Ureter (tissue), 1 donor: ENCODE measurements at regions not wholly inside any gene's neighbourhood (a gene's known extent, or its start where the extent isn't known, plus 50 kb on each side); places are given as distances from the start of the nearest gene placed in this dataset.
"Not testable (repeated sequence)": the region's sequence is repeated elsewhere in the genome, so short reads cannot be mapped to it uniquely, and the experiment has no call there.

ENCODE experiments used
- DNase-seq: peaks from one replicate; pipeline ENCODE4 v3.0.0-alpha.2; 2020; ENCODE audit warnings: low spot score
- donor health status: DM: yes; HTN: yes; CAD: no.

GRCh38 chr14:105621479-105622328 lies 95.3 kb downstream of the TMEM121 start:
- DNase-seq: not testable (repeated sequence)

- no peak for DNase-seq
Measured at GRCh38 chr14:105622329-105622955, 96.1 kb downstream of the TMEM121 start.

GRCh38 chr14:105623178-105623577 lies 96.8 kb downstream of the TMEM121 start:
- not testable (repeated sequence) for DNase-seq

- DNase-seq: not testable (repeated sequence)
Measured at GRCh38 chr14:105624346-105624745, 98.0 kb downstream of the TMEM121 start.

- DNase-seq: peak; percentile 42
Measured at GRCh38 chr14:105624749-105625434, 98.5 kb downstream of the TMEM121 start.

GRCh38 chr14:105625448-105625847 lies 99.1 kb downstream of the TMEM121 start:
- DNase-seq: not testable (repeated sequence)

GRCh38 chr14:105626111-105626510 lies 99.7 kb downstream of the TMEM121 start:
- DNase-seq: not testable (repeated sequence)

GRCh38 chr14:105626651-105627050 lies 100.3 kb downstream of the TMEM121 start:
- not testable (repeated sequence) for DNase-seq

- DNase-seq: not testable (repeated sequence)
Measured at GRCh38 chr14:105627287-105627686, 100.9 kb downstream of the TMEM121 start.

GRCh38 chr14:105627701-105628100 lies 101.3 kb downstream of the TMEM121 start:
- no peak for DNase-seq

- not testable (repeated sequence) for DNase-seq
Measured at GRCh38 chr14:105628126-105628525, 101.7 kb downstream of the TMEM121 start.

- DNase-seq: not testable (repeated sequence)
Measured at GRCh38 chr14:105628531-105629067, 102.2 kb downstream of the TMEM121 start.

GRCh38 chr14:105629091-105629885 lies 102.9 kb downstream of the TMEM121 start:
- peak; percentile 41 for DNase-seq

GRCh38 chr14:105629886-105630215 lies 103.5 kb downstream of the TMEM121 start:
- no peak for DNase-seq

GRCh38 chr14:105630293-105630934 lies 104.0 kb downstream of the TMEM121 start:
- DNase-seq: not testable (repeated sequence)

- not testable (repeated sequence) for DNase-seq
Measured at GRCh38 chr14:105630935-105631779, 104.8 kb downstream of the TMEM121 start.

GRCh38 chr14:105632010-105632409 lies 105.6 kb downstream of the TMEM121 start:
- DNase-seq: no peak

- not testable (repeated sequence) for DNase-seq
Measured at GRCh38 chr14:105633596-105633995, 107.2 kb downstream of the TMEM121 start.

- no peak for DNase-seq
Measured at GRCh38 chr14:105635560-105635959, 109.2 kb downstream of the TMEM121 start.

- not testable (repeated sequence) for DNase-seq
Measured at GRCh38 chr14:105636021-105636420, 109.6 kb downstream of the TMEM121 start.
